HG03575 (cell line): ENCODE measurements at regions not wholly inside any gene's neighbourhood (a gene's known extent, or its start where the extent isn't known, plus 50 kb on each side); places are given as distances from the start of the nearest gene placed in this dataset.

Experiments used
- ATAC-seq: cut with Tn5 transposase; IDR thresholded peaks from one replicate; pipeline ENCODE4 v1.9.1; 2021; ENCODE audit not compliant: unreplicated experiment, insufficient number of reproducible peaks, low FRiP score; ENCODE audit errors: extremely low read depth

DNA sequence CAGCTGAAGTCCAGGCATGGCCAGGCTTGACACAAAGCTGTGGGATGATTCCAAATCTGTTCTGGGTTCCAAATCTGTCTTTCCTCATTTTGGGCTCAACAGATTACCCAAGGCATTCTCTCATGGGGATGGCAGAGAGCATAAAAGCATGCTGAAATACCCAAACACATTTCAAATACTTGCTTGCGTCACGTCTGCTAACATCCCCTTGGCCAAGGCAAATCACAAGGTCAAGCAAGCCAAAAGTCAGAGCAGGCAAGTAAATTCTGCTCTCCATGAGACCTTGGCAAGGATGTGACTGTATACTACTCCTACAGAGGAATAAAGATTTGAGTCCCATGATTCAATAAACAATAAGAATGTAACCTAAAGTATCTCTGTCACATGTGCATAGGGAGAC lies 306.7 kb downstream of the EPB41L4A start:
- ATAC-seq: no peak

DNA sequence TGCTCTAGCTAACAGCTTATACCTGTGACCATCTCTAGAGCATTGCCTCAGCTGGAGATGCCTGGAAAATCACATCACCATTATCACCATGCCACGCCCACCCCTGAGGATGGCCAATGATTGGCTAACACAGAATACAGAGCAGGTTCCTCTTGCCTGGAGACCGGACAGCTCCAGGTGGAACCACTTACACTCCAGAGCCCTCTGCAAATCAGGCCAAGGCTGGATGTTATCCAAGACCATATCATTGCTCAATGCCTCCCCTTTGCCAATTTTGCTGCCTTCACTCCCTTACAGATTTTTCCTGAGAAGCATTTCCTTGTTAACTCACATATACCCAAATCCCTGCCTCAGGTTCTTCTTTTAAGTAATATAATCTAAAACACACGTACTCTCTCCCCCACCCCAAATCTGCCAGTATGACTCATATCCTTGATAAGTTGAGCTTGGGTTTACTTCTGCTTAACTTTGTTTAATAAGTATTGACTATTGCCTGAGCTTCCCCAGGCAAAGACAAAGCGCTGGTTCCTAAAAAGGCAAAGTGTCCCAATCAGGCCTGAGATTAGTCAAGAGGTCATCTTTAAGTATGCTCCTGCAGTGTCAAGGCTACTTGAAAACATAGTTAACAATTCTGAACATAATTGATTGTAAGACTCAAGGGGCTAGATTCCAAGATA lies 309.6 kb downstream of the EPB41L4A start:
- ATAC-seq: no peak

DNA sequence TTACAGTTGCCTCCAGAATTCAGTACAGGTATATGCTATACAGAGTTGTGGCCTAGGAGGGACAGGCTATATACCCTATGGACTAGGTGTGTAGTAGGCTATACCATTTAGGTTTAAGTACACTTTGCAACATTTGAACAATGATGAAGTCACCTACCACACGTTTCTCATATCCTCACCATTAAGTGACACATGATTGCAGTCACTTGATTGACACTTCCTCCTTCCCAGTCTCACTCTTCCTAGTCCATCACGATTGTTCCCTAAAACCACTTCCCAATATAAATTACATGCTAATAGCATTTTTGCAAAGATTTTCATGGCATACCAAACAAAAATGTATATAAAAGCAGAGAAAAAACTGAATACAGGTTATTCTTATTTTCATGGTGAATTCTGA lies 312.2 kb downstream of the EPB41L4A start:
- no peak for ATAC-seq

DNA sequence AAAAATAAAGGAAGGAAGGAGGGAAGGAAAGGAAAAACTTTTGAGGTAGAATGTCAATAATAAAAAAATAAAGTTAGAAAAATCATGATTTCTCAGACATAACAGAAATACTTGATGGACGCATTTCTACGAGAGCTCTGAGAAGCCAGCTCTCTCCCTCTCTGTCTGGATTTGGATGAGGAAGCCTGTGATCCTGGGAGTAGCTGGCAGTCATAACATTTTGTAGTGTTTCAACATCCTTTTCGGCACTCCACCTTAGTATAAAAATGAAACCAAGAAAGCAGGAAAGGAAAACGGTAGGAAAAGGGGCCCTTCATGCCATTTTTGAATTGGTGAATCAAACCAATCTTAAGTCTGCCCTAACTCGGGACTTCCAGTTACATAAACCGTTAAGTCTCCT lies 321.3 kb downstream of the EPB41L4A start:
- ATAC-seq: no peak

DNA sequence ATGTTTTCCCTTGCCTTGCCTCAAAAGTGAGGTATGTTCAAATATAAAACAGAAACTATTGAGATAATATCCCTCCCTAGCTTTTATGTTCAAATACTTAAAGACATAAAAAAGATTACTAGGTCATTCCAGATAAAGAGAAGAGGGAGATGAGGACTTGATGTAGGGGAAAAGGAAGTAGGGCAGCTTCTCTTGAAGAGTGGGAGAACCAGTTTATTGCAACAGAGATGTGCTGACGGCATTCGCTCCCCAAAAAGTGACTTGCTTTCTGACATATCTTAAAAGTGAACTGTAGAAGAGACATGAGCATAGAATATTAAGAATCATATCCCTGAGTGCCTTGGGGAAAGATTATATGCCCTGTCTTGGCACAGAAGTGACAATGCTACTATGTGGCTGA lies 330.2 kb upstream of the NREP start:
- ATAC-seq: no peak

DNA sequence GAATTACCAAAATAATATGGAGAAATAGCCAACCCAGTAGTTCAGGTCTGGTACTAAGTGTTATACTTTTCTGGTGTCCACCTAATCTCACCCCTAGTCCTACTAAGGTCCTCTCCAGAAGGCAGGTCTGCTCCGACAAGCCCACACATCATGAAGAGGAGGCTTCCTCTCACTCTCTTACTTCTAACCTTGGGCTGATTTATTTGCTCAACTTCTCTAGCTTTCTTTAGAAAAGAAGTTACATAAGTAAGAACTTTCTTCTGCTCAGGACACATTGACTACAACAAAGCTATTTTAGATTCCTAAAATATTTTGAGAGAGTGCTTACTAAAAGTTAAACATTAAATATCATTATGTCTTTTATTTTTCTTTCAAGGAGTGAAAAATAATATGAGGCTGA lies 329.7 kb upstream of the NREP start:
- no peak for ATAC-seq

DNA sequence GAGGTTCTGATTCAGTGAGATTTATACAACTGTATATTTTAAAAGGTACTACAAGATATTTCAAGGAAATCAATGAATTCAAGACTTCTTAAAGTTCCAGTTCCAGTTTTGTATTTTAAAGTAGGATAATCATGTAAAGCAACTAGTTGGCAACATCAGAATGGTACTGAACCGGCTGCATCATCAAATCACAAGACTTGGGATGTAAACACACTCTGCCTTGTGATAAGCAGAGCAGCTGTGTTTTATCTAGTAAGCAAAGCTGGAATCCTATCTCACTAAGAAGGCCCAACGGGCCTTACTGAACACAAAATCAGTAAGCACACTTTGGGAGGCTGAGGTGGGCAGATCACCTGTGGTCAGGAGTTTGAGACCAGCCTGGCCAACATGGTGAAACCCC lies 327.2 kb upstream of the NREP start:
- no peak for ATAC-seq

DNA sequence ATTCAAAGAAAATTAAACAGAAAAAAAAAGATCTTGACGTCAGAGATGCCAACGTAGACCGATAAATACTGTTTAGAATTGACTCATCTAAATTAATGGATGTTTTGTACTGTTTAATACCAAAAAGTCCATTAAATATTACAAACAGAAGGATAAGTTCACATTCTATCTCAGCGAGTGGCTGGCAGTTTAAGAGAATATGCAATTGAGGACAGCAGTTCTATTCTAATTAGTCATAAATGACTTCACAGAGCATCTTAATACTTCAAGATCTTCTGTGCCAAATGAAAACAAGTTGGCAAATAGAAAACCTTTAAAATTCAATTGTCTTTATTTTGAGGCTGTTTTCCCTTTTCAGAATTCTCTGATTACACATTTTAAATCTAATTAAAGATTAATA lies 326.6 kb upstream of the NREP start:
- no peak for ATAC-seq

DNA sequence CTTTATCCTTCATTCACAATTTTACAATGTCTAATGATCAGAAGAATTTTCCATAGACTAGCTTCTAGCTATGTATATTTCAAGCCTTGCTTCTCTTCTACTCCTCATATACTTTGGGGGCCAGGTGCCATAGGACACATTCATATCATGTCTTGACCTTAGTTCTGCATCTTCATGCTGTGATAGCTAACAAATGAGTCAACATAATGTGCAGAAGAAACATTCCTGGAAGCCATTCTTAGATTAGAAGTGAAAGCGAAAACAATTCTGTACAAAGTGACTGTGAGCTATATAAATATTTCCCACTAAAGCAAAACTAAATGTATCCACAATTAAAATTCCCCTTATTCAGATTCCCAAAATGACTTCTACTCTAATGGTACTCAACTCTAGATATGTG lies 320.2 kb upstream of the NREP start:
- no peak for ATAC-seq

DNA sequence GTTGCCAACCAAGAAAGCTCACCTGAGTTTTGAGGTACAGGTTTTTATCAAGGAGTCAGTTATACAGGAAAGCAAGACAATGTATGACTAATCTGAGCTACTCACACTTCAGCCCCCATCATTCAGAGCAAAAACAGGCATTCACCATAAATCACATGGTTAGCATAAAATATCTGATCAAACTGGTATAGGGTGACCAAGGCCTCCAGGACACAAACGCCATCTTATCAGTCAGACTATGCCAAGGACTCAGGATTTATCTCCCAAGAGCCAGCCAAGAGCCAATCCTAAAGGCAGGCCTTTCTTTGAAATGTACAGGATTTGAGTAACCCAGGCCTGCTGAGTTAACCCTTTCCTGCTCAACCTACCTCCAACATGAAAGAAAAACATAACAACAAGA lies 313.0 kb upstream of the NREP start:
- no peak for ATAC-seq

DNA sequence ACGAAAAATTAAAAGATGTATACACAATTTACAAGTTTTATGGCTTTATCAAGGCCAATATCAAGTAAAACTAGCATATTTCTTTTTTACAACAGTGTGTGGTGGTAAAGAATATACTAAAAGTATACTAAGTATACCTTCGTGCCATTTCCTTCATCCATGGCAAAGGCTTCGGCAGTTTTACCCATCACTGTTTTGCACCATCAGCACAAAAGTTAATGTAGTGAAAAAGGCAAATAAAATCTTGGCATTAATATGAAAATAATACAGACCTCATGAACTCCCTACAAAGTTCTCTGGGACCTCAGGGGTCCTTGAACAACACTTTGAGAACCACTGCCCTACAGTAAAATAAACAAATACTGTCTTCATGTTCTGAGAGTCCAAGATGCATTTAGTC lies 312.3 kb upstream of the NREP start:
- no peak for ATAC-seq

DNA sequence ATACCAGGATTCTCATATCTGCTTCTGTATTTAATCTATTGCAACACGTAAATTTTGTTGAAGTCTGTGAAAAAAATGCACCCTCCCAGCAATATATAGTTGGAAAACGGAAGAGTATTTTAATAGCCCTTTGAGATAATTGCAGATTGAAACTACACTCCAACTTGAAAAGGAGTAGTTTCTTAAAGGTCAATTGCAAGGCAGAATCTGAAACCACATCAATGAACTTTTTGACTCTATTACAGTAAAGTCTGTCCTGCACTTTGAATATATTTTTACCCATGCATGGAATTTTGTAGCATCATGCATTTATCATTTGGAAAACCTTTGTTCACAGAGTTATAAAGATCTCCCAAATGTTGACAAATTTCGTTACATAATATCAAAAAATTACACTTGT lies 311.6 kb upstream of the NREP start:
- ATAC-seq: no peak

DNA sequence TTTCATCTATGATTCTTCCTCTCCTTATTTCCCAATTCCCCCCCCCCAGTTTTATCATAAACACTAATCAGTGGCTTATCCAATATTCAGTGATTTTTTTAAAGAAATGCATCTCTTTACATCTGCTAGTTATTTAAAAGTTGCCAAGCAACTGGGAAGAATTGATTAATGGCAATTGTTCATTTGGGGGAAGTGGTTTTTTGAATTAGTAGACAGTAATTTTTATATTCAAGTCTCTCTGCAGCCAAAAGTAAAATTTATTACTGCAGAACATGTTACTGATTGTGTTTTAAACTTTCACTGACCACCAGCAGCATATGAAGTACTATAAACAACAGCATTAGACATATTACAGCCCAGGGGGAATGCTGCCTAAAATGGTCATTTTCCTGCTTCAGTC lies 308.8 kb upstream of the NREP start:
- no peak for ATAC-seq

DNA sequence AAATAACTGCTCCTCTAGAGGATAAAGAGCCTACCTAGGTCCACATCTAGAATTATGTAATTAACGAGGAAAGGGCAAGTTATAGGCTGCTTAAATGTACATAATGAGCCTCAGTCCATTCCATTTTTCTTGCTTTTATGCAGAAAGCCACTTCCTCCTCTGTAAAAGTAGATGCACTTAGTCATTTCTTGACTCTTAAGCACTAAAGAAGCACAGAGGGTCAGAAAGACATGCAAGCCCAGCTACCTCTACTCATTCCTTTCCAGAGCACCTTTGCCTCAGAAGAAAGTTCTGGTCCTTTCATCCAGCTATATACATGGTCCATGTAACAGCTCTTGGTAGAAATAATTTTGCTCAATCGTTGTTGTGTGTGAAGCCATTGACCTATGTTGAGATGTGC lies 308.0 kb upstream of the NREP start:
- ATAC-seq: no peak

DNA sequence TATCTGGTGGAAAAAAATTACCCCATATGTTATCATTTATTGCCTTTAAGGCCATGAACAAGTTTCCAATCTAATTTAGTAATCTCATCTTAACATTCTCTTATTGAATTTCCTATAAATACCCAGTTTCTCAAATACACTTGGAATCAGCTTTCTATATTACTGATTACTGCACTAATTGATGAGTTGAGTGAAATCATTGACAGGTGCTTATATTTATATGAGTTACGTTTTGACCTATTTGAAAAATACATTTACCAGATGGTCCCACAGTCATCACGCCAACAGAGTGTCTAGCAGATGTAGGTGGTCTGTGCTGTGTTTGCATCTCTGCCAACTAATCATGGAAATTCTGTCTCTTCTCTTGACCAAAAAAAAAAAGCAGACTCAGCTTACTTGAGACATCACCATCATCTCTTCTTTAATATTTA lies 307.3 kb upstream of the NREP start:
- ATAC-seq: no peak

DNA sequence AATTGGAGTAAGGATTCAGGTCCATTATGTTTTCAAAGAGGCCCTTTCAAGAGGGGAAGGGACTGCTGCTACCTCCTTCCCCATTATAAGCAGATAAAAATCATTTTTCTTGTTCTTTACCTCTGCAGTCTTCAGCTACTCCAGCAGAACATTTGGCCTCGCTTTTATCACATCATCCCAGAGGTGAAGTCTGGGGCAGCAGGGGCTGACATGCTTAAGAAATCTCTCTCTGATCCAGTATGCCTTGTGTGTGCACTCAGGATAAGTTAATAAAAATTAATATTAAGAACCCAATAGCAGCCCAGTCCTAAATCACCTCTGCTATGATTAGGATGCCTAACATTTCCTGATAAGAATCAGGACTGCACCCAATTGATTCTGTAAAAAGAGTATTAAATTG lies 306.9 kb upstream of the NREP start:
- no peak for ATAC-seq

DNA sequence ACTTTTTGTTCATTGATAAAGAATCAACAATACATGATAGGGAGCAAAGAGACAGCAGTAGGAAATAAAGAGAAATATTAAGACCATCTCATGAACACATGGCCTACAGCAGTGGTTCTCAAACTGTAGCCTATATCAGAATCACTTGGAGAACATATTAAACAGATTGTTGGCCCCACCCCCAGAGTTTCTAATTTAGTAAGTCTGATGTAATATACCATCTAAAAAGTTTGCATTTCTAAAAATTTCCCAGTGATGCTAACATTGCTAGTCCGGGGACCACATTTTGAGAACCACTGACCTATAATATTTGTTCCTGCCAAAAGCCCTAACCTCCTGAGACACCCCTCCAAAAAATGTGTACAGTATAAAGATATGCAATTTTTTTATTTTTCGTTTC lies 306.2 kb upstream of the NREP start:
- no peak for ATAC-seq

DNA sequence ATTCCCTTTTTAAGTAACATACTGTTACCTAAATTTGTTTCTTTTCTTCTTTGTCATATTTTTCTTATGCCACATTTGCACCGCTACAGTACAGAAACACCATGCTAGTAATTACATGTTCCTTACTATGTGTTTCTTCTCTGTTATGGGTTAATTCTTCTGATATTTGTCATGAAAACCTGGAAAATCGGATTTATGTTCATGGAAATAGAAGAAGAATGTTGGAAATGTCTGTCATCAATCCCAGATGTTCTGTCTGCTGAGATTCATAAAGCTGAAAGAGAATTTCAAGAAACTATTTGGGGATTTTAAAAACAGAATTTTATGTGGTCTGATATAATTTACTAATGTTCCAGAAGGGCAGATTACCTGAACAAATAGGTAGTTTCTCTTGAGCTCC lies 305.2 kb upstream of the NREP start:
- no peak for ATAC-seq

DNA sequence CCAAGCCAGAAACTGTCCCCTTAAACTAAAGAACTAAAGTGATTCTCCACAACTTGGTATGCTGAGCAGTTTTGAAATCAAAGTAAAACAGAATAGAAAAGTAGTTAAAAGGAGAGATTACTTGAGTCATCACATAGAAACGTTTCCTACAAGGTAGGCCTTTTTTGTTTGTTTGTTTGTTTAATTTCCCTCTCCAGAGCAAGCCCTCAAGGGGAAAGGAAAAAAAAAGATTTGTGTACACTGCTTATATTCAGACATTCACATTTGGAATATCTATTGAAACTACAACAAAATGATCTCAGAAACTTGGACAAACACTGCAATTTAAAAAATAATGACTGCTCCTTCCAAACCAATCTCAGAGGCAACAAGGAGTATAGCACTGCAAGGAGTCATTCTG lies 304.7 kb upstream of the NREP start:
- no peak for ATAC-seq

DNA sequence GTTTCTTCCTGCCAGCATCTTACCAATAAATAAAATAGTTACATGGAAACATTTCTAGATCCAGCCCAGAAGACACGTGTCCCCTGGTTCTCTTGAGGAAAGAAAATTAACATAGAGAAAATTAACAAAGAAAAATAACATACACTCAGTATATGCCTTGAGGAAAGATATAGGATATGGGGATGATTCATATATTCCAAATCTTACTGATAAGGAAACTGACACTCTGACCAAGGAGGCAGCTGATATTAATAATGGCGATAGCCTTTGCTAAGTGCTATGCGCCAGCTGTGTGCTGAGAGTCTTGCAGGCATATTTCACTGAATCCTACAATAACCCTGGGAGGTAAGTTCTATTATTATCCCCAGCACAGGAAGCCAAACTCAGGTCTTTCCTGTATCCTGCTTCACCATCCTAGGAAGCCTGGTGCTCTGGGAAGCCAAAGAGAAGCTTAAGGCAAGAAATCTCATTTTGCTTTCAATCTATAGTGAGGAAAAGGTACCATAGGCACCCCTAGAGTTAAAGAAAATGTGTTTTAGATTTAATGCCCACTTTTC lies 302.7 kb upstream of the NREP start:
- ATAC-seq: no peak

DNA sequence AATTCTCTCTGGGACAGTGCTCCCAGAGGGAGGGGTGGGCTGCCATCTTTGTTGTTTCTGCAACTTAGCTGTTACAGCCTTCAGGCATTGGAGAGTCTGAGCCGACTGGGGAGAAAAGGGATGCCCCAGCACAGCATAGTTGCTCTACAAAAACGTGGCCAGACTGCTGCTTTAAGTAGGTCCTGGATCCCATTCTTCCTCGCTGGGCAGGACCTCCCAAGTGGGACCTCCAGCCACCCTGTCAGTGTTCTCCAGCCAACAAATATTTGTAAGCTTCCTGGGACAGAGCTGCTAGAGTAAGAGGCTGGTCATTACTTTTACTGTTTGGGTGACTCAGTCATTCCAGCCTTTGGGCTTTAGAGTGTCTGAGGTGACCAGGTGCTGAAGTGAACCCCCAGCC lies 292.7 kb upstream of the NREP start:
- ATAC-seq: no peak
